ENCODE measurements at regions not wholly inside any gene's neighbourhood (a gene's known extent, or its start where the extent isn't known, plus 50 kb on each side); places are given as distances from the start of the nearest gene placed in this dataset.

DNA sequence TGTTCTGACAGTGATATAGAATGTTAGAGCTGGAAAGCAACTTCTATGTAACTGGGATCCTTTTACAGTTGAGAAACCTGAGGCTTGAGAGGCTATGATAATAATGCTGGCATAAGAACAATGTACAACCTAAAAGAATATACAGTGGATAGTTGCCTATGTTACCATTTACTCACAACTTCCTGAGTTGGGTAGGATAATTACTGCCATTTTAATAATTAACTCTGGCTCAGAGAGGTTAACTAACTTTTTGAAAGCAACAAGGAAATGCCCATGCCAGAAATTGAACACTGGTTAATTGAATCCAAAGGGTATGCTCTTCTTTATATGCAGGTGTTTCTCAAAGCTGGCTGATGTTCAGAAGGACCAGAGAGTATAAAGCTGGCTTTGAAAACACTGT is 530.7 kb upstream of the MAP3K7 start:
- TF ChIP-seq, protein P1, sequence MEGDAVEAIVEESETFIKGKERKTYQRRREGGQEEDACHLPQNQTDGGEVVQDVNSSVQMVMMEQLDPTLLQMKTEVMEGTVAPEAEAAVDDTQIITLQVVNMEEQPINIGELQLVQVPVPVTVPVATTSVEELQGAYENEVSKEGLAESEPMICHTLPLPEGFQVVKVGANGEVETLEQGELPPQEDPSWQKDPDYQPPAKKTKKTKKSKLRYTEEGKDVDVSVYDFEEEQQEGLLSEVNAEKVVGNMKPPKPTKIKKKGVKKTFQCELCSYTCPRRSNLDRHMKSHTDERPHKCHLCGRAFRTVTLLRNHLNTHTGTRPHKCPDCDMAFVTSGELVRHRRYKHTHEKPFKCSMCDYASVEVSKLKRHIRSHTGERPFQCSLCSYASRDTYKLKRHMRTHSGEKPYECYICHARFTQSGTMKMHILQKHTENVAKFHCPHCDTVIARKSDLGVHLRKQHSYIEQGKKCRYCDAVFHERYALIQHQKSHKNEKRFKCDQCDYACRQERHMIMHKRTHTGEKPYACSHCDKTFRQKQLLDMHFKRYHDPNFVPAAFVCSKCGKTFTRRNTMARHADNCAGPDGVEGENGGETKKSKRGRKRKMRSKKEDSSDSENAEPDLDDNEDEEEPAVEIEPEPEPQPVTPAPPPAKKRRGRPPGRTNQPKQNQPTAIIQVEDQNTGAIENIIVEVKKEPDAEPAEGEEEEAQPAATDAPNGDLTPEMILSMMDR (IDR thresholded peaks at IDR 0.05; ENCODE audit: insufficient read depth, low read length), result no peak
- TF ChIP-seq POLR2AphosphoS5 (IDR thresholded peaks at IDR 0.05; ENCODE audit: low read depth), result no peak
- no peak for TF ChIP-seq SPI1 (IDR thresholded peaks at IDR 0.05; ENCODE audit: borderline replicate concordance, low read depth)
